D721Med (cell line): ENCODE measurements at regions not wholly inside any gene's neighbourhood (a gene's known extent, or its start where the extent isn't known, plus 50 kb on each side); places are given as distances from the start of the nearest gene placed in this dataset.
"Not testable (repeated sequence)": the region's sequence is repeated elsewhere in the genome, so short reads cannot be mapped to it uniquely, and the experiment has no call there.

Experiments used
- DNase-seq: peaks from one replicate; pipeline ENCODE4 v3.0.0; 2011; ENCODE audit warnings: low spot score; ENCODE audit not compliant: insufficient read length
- FAIRE-seq: peaks from 2 replicates; lab custom pipeline; 2011; peaks lifted over from hg19 to GRCh38; lab: Jason Lieb, UNC
- CTCF ChIP-seq: IDR thresholded peaks from 2 replicates; pipeline ENCODE4 v1.5.1; 2012; ENCODE audit warnings: mild to moderate bottlenecking, control low read depth; ENCODE audit not compliant: insufficient read depth; ENCODE audit errors: missing control alignments

GRCh38 chr1:194647118-194647517 is 1460.7 kb upstream of the B3GALT2 start:
- no peak for TF ChIP-seq CTCF
- DNase-seq (no peak), FAIRE-seq (no peak)

GRCh38 chr1:194644528-194644927 is 1458.1 kb upstream of the B3GALT2 start:
- peak; percentile 77 for FAIRE-seq
- no peak for TF ChIP-seq CTCF
- DNase-seq = no peak

- DNase-seq = no peak
- FAIRE-seq = no peak
These were observed 1453.9 kb upstream of the B3GALT2 start for GRCh38 chr1:194640322-194640721.

GRCh38 chr1:194629011-194629410 is 1442.6 kb upstream of the B3GALT2 start:
- DNase-seq (no peak), FAIRE-seq (no peak)
- no peak for TF ChIP-seq CTCF

More at GRCh38 chr1:194640322-194640721, 1453.9 kb upstream of the B3GALT2 start:
- no peak for TF ChIP-seq CTCF

- FAIRE-seq = no peak
- DNase-seq = no peak
- TF ChIP-seq CTCF = no peak
These were observed 1438.4 kb upstream of the B3GALT2 start for GRCh38 chr1:194624833-194625232.

GRCh38 chr1:194618101-194618500 is 1431.7 kb upstream of the B3GALT2 start:
- FAIRE-seq (no peak), DNase-seq (no peak)
- no peak for TF ChIP-seq CTCF

- FAIRE-seq, DNase-seq: not testable (repeated sequence)
These were observed 1430.9 kb upstream of the B3GALT2 start for GRCh38 chr1:194617272-194617671.

GRCh38 chr1:194616835-194617234 is 1430.4 kb upstream of the B3GALT2 start:
- TF ChIP-seq CTCF = no peak
- FAIRE-seq (no peak), DNase-seq (no peak)
